ENCODE measurements at regions not wholly inside any gene's neighbourhood (a gene's known extent, or its start where the extent isn't known, plus 50 kb on each side); places are given as distances from the start of the nearest gene placed in this dataset.

DNA sequence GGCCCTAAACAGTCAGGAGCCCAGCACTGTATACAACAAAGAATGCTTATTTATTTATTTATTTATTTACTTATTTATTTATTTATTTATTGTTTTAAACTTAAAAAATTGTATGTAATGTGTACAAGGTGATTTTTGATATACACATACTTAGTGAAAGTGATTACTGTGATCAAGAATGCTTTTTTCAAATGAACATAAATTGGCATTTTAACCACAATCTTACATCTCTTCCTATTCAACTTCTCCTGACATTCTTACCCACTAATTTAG is 776.6 kb downstream of the TSN start:
- DNase-seq (no peak), ATAC-seq (ENCODE audit: insufficient read depth, low FRiP score) (no peak)
- Histone ChIP-seq H3K36me3 (ENCODE audit: control insufficient read depth in 4 of 4, insufficient read depth in 4 of 4, low read length in 4 of 4) (no peaks in the 10 kb centered on the region), H3K4me3 (no peak overlapping the region), H3K27me3 (ENCODE audit: control insufficient read depth in 3 of 3, insufficient read depth in 3 of 3, low read length in 2 of 3) (no peaks in the 10 kb centered on the region), H3K9ac (ENCODE audit: insufficient read depth in 1 of 2, low read length in 2 of 2) (no peak overlapping the region), H3K4me1 (ENCODE audit: control insufficient read depth in 5 of 5, insufficient read depth in 5 of 5, low read length in 5 of 5) (peaks cover 0 to 8% (median 0%) of the 10 kb centered on the region in 5 donors), H3K9me3 (ENCODE audit: control insufficient read depth in 4 of 4, insufficient read depth in 3 of 4, low read length in 3 of 4) (no peaks in the 10 kb centered on the region), H3K27ac (ENCODE audit: low read depth in 1 of 2, low read length in 1 of 2) (no peak overlapping the region)
- no peak for TF ChIP-seq CTCF (IDR thresholded peaks at IDR 0.05; ENCODE audit: control extremely low read depth, extremely low read depth)

DNA sequence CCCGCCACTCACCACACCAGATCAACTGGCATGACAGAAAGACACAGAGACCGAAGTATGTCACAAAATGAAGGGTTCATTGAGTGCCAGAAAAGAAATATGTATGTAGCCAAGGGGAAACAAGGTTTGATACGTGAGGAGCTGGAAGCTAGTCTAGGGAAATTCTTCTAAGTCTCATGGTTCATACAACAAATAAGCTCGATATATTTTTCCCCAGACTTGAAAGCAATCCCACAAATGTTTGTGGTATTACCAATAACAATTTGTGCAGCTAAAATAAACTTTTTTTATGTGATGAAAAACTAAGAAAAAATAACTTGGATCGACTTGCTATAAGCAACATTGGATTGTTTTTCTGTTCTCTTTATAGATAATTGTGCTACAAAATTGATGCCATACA is 777.0 kb downstream of the TSN start:
- no peaks in the 10 kb centered on the region for H3K36me3 ChIP-seq (ENCODE audit: control insufficient read depth in 4 of 4, insufficient read depth in 4 of 4, low read length in 4 of 4)
- no peak for TF ChIP-seq CTCF (IDR thresholded peaks at IDR 0.05; ENCODE audit: control extremely low read depth, extremely low read depth)
- no peaks in the 10 kb centered on the region for H3K9me3 ChIP-seq (ENCODE audit: control insufficient read depth in 4 of 4, insufficient read depth in 3 of 4, low read length in 3 of 4)
- WGBS, 2 donors: 72 to 86% methylated on average over 5 of the region's 5 CpGs
- no peak for ATAC-seq (ENCODE audit: insufficient read depth, low FRiP score)
- H3K27ac ChIP-seq (ENCODE audit: low read depth in 1 of 2, low read length in 1 of 2): no peak overlapping the region
- H3K9ac ChIP-seq (ENCODE audit: insufficient read depth in 1 of 2, low read length in 2 of 2): no peak overlapping the region
- no peaks in the 10 kb centered on the region for H3K27me3 ChIP-seq (ENCODE audit: control insufficient read depth in 3 of 3, insufficient read depth in 3 of 3, low read length in 2 of 3)
- peak in 1 of 3 donors; percentile 1 for DNase-seq
- H3K4me1 ChIP-seq (ENCODE audit: control insufficient read depth in 5 of 5, insufficient read depth in 5 of 5, low read length in 5 of 5): peaks cover 0 to 8% (median 0%) of the 10 kb centered on the region in 5 donors
- no peak overlapping the region for H3K4me3 ChIP-seq

DNA sequence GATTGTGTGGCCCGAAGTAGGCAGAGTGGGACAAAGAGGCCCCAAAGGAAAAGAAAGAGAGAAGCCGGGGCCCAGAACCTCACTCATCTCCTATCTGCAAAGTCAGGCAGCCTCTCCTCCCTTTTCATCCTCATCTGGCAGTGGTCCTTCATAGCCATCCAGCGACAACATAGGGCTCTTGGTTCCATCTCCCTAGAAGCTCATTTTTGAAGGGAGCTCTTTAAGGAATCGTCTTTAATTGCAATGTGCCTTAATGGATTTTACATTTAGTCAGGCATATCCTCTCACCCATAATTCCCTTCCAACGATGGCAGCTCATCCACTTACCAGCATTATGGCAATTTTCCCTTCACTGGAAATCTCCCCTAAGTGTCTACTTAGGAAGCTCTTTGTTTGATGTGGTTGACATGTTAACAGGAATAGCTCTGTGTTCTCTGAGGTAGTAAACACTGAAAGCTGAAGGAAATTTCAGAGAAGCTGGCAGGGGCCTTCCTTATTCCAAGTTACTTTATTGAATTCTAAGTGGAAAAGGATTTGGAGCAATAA is 780.6 kb downstream of the TSN start:
- H3K4me3 ChIP-seq: no peak overlapping the region
- H3K27me3 ChIP-seq (ENCODE audit: control insufficient read depth in 3 of 3, insufficient read depth in 3 of 3, low read length in 2 of 3): no peaks in the 10 kb centered on the region
- no peak overlapping the region for H3K27ac ChIP-seq (ENCODE audit: low read depth in 1 of 2, low read length in 1 of 2)
- peaks cover 0 to 4% (median 0%) of the 10 kb centered on the region in 5 donors for H3K4me1 ChIP-seq (ENCODE audit: control insufficient read depth in 5 of 5, insufficient read depth in 5 of 5, low read length in 5 of 5)
- ATAC-seq (ENCODE audit: insufficient read depth, low FRiP score) (no peak), DNase-seq (no peak)
- H3K9me3 ChIP-seq (ENCODE audit: control insufficient read depth in 4 of 4, insufficient read depth in 3 of 4, low read length in 3 of 4): no peaks in the 10 kb centered on the region
- H3K9ac ChIP-seq (ENCODE audit: insufficient read depth in 1 of 2, low read length in 2 of 2): no peak overlapping the region
- TF ChIP-seq CTCF (IDR thresholded peaks at IDR 0.05; ENCODE audit: control extremely low read depth, extremely low read depth): no peak
- no peaks in the 10 kb centered on the region for H3K36me3 ChIP-seq (ENCODE audit: control insufficient read depth in 4 of 4, insufficient read depth in 4 of 4, low read length in 4 of 4)
- WGBS, 2 donors: 88 to 90% methylated on average over 5 of the region's 5 CpGs

- Histone ChIP-seq H3K4me3 (no peak overlapping the region), H3K27ac (ENCODE audit: low read depth in 1 of 2, low read length in 1 of 2) (no peak overlapping the region), H3K27me3 (ENCODE audit: control insufficient read depth in 3 of 3, insufficient read depth in 3 of 3, low read length in 2 of 3) (no peaks in the 10 kb centered on the region), H3K9ac (ENCODE audit: insufficient read depth in 1 of 2, low read length in 2 of 2) (no peak overlapping the region), H3K9me3 (ENCODE audit: control insufficient read depth in 4 of 4, insufficient read depth in 3 of 4, low read length in 3 of 4) (no peaks in the 10 kb centered on the region), H3K4me1 (ENCODE audit: control insufficient read depth in 5 of 5, insufficient read depth in 5 of 5, low read length in 5 of 5) (no peaks in the 10 kb centered on the region), H3K36me3 (ENCODE audit: control insufficient read depth in 4 of 4, insufficient read depth in 4 of 4, low read length in 4 of 4) (no peaks in the 10 kb centered on the region)
- 76 to 81% methylated on average over 3 of the region's 3 CpGs for WGBS, 2 donors
- no peak for ATAC-seq (ENCODE audit: insufficient read depth, low FRiP score)
- no peak for TF ChIP-seq CTCF (IDR thresholded peaks at IDR 0.05; ENCODE audit: control extremely low read depth, extremely low read depth)
- no peak for DNase-seq
Observed at GRCh38 chr2:122539311-122539710, 783.9 kb downstream of the TSN start.
